GM19455 (cell line): ENCODE measurements at regions not wholly inside any gene's neighbourhood (a gene's known extent, or its start where the extent isn't known, plus 50 kb on each side); places are given as distances from the start of the nearest gene placed in this dataset.

Experiments used
- ATAC-seq: cut with Tn5 transposase; IDR thresholded peaks from one replicate; pipeline ENCODE4 v1.9.1; 2021; ENCODE audit not compliant: unreplicated experiment

GRCh38 chr10:8227246-8227645, 172.8 kb downstream of the GATA3 start:
- ATAC-seq, result no peak

GRCh38 chr10:8229153-8229552, 174.7 kb downstream of the GATA3 start:
- ATAC-seq, result no peak

- ATAC-seq, result no peak
Observed at GRCh38 chr10:8230902-8231301, 176.4 kb downstream of the GATA3 start.

GRCh38 chr10:8233049-8233448, 178.6 kb downstream of the GATA3 start:
- no peak for ATAC-seq

GRCh38 chr10:8233832-8234259, 179.4 kb downstream of the GATA3 start:
- no peak for ATAC-seq

- ATAC-seq, result no peak
Observed at GRCh38 chr10:8235253-8236027, 181.0 kb downstream of the GATA3 start.

- no peak for ATAC-seq
Observed at GRCh38 chr10:8238986-8239385, 184.5 kb downstream of the GATA3 start.

- ATAC-seq, result no peak
Observed at GRCh38 chr10:8240861-8241260, 186.4 kb downstream of the GATA3 start.

GRCh38 chr10:8242295-8242872, 187.9 kb downstream of the GATA3 start:
- no peak for ATAC-seq

- ATAC-seq, result no peak
Observed at GRCh38 chr10:8245131-8245813, 190.8 kb downstream of the GATA3 start.

- ATAC-seq, result no peak
Observed at GRCh38 chr10:8245814-8246142, 191.3 kb downstream of the GATA3 start.

GRCh38 chr10:8246548-8246947, 192.1 kb downstream of the GATA3 start:
- no peak for ATAC-seq

GRCh38 chr10:8247191-8247590, 192.7 kb downstream of the GATA3 start:
- ATAC-seq, result no peak

GRCh38 chr10:8248868-8249267, 194.4 kb downstream of the GATA3 start:
- no peak for ATAC-seq

GRCh38 chr10:8254350-8254749, 199.9 kb downstream of the GATA3 start:
- ATAC-seq, result no peak

- no peak for ATAC-seq
Observed at GRCh38 chr10:8255301-8255700, 200.8 kb downstream of the GATA3 start.

- no peak for ATAC-seq
Observed at GRCh38 chr10:8260645-8261044, 206.2 kb downstream of the GATA3 start.

- no peak for ATAC-seq
Observed at GRCh38 chr10:8262317-8262716, 207.8 kb downstream of the GATA3 start.

GRCh38 chr10:8269976-8270375, 215.5 kb downstream of the GATA3 start:
- ATAC-seq, result no peak

- ATAC-seq, result no peak
Observed at GRCh38 chr10:8272794-8273425, 218.4 kb downstream of the GATA3 start.

- no peak for ATAC-seq
Observed at GRCh38 chr10:8273749-8274148, 219.3 kb downstream of the GATA3 start.

- no peak for ATAC-seq
Observed at GRCh38 chr10:8275911-8276310, 221.4 kb downstream of the GATA3 start.
